H1 (cell line): ENCODE measurements at regions not wholly inside any gene's neighbourhood (a gene's known extent, or its start where the extent isn't known, plus 50 kb on each side); places are given as distances from the start of the nearest gene placed in this dataset.

ENCODE experiments used
- CTCF ChIA-PET: fragments of 300-600 bp; sonication (Branson Sonifier 250); formaldehyde crosslinking; loops from one replicate; lab custom pipeline; 2021; ENCODE audit not compliant: partially characterized antibody; lab: Charles Lee
- POLR2A ChIA-PET: fragments of 300-600 bp; sonication (Branson Sonifier 250); formaldehyde crosslinking; loops from one replicate; lab custom pipeline; 2021; ENCODE audit warnings: inconsistent platforms; ENCODE audit not compliant: partially characterized antibody; lab: Charles Lee
- DNase-seq, 2 experiments: peaks; one replicate each; pipeline versions ENCODE4 v3.0.0 to v3.0.0-alpha.2; 2010 to 2022; ENCODE audit warnings: low spot score in 2 of 2, low read depth in 1 of 2, mixed read lengths in 1 of 2
- FAIRE-seq: peaks from 2 replicates; lab custom pipeline; 2011; peaks lifted over from hg19 to GRCh38; lab: Jason Lieb, UNC
- H2AFZ ChIP-seq: 2 replicates; pipeline ENCODE4 v1.8.1; 2012; ENCODE audit warnings: low read length, inconsistent platforms
- H2AK5ac ChIP-seq: 2 replicates; pipeline ENCODE4 v1.6.1; 2013; ENCODE audit warnings: low read depth, low read length
- H2BK120ac ChIP-seq: replicated peaks from 2 replicates; pipeline ENCODE3; 2013; ENCODE audit warnings: low read depth, low read length, inconsistent platforms
- H2BK12ac ChIP-seq: 2 replicates; pipeline ENCODE4 v1.6.1; 2013; ENCODE audit warnings: low read depth, low read length
- H2BK15ac ChIP-seq: 2 replicates; pipeline ENCODE4 v1.6.1; 2013; ENCODE audit warnings: low read length
- H2BK20ac ChIP-seq: 2 replicates; pipeline ENCODE4 v1.6.1; 2013; ENCODE audit warnings: low read length
- H2BK5ac ChIP-seq: 2 replicates; pipeline ENCODE4 v1.6.1; 2013; ENCODE audit warnings: low read depth, low read length
- H3K14ac ChIP-seq: 2 replicates; pipeline ENCODE4 v1.6.1; 2013; ENCODE audit warnings: inconsistent platforms; ENCODE audit not compliant: insufficient read length
- H3K18ac ChIP-seq: 2 replicates; pipeline ENCODE4 v1.6.1; 2013; ENCODE audit warnings: low read length; ENCODE audit errors: extremely low read depth
- H3K23ac ChIP-seq: 2 replicates; pipeline ENCODE4 v1.6.1; 2013; ENCODE audit warnings: inconsistent platforms; ENCODE audit not compliant: insufficient read length
- H3K23me2 ChIP-seq: 2 replicates; pipeline ENCODE4 v1.6.1; 2013; ENCODE audit warnings: low read depth, low read length
- H3K27ac ChIP-seq: 2 replicates; pipeline ENCODE4 v1.6.1; 2011; ENCODE audit warnings: low read depth, low read length, inconsistent platforms
- H3K27me3 ChIP-seq, 4 experiments: replicated peaks in 1 of 4; 1 replicate in 1 of 4; 2 replicates in 3 of 4; pipeline versions ENCODE4 v1.6.1 to v1.8.1; 2011 to 2013; ENCODE audit warnings: low read length in 3 of 4, mild to moderate bottlenecking in 3 of 4, inconsistent platforms in 2 of 4, mixed read lengths in 2 of 4, moderate library complexity in 1 of 4; ENCODE audit not compliant: control insufficient read depth in 3 of 4, insufficient read depth in 3 of 4; ENCODE audit errors: extremely low read depth in 1 of 4
- H3K36me3 ChIP-seq, 4 experiments: 2 replicates each; pipeline versions ENCODE4 v1.6.1 to v1.8.1; 2011 to 2013; ENCODE audit warnings: mild to moderate bottlenecking in 4 of 4, low read length in 3 of 4, moderate library complexity in 2 of 4, control low read depth in 1 of 4, inconsistent platforms in 1 of 4; ENCODE audit not compliant: insufficient read depth in 4 of 4, control insufficient read depth in 2 of 4
- H3K4ac ChIP-seq: replicated peaks from 2 replicates; pipeline ENCODE3; 2013; ENCODE audit warnings: low read length, low read depth, mixed read lengths, inconsistent platforms; ENCODE audit not compliant: insufficient read length
- H3K4me1 ChIP-seq, 4 experiments: replicated peaks in 1 of 4; 1 replicate in 1 of 4; 2 replicates in 3 of 4; pipeline versions ENCODE4 v1.6.1 to v1.8.1; 2011 to 2013; ENCODE audit warnings: low read length in 3 of 4, inconsistent platforms in 2 of 4, mixed read lengths in 1 of 4; ENCODE audit not compliant: insufficient read depth in 4 of 4, control insufficient read depth in 3 of 4
- H3K4me2 ChIP-seq, 2 experiments: 2 replicates each; pipeline versions ENCODE4 v1.6.1 to v1.8.1; 2011 to 2013; ENCODE audit warnings: low read depth in 2 of 2, low read length in 2 of 2, control low read depth in 1 of 2, inconsistent platforms in 1 of 2, mild to moderate bottlenecking in 1 of 2; ENCODE audit not compliant: insufficient read depth in 1 of 2
- H3K4me3 ChIP-seq, 4 experiments: fragments of 200-600, 300-600 bp in 1 of 4; sonication (generic), shearing (Covaris generic), sonication (Bioruptor Twin) in 1 of 4; 2 replicates each; pipeline versions ENCODE4 v1.5.1 to v1.8.1; 2011 to 2016; ENCODE audit warnings: low read length in 4 of 4, low read depth in 3 of 4, control low read depth in 2 of 4, inconsistent platforms in 2 of 4, mild to moderate bottlenecking in 2 of 4, mixed read lengths in 1 of 4, moderate library complexity in 1 of 4; ENCODE audit not compliant: insufficient read depth in 2 of 4; ENCODE audit errors: extremely low read depth in 1 of 4
- H3K56ac ChIP-seq: replicated peaks from 2 replicates; pipeline ENCODE3; 2013; ENCODE audit warnings: low read depth, mild to moderate bottlenecking, mixed read lengths, low read length, inconsistent platforms; ENCODE audit not compliant: insufficient read length
- H3K79me1 ChIP-seq: 2 replicates; pipeline ENCODE4 v1.6.1; 2013; ENCODE audit warnings: low read depth, low read length, control low read depth
- H3K79me2 ChIP-seq, 2 experiments: 2 replicates each; pipeline versions ENCODE4 v1.6.1 to v1.8.1; 2012 to 2013; ENCODE audit warnings: low read length in 2 of 2, mild to moderate bottlenecking in 2 of 2, inconsistent platforms in 1 of 2; ENCODE audit not compliant: insufficient read depth in 2 of 2, control insufficient read depth in 1 of 2
- H3K9ac ChIP-seq, 4 experiments: replicated peaks in 1 of 4; 1 replicate in 1 of 4; 2 replicates in 3 of 4; pipeline versions ENCODE4 v1.6.1 to v1.8.1; 2011 to 2013; ENCODE audit warnings: low read depth in 3 of 4, low read length in 3 of 4, control low read depth in 2 of 4, mild to moderate bottlenecking in 2 of 4, moderate library complexity in 2 of 4, inconsistent platforms in 1 of 4; ENCODE audit errors: extremely low read depth in 1 of 4
- H3K9me3 ChIP-seq, 2 experiments: 2 replicates each; pipeline versions ENCODE4 v1.6.1 to v1.8.1; 2012 to 2013; ENCODE audit warnings: mild to moderate bottlenecking in 2 of 2, moderate library complexity in 2 of 2, control low read depth in 1 of 2, inconsistent platforms in 1 of 2, low read depth in 1 of 2, low read length in 1 of 2, mixed read lengths in 1 of 2; ENCODE audit not compliant: insufficient read depth in 2 of 2
- H4K20me1 ChIP-seq, 2 experiments: replicated peaks in 1 of 2; 2 replicates each; pipeline versions ENCODE3 to v1.8.1; 2011 to 2013; ENCODE audit warnings: inconsistent platforms in 2 of 2, low read length in 2 of 2, mild to moderate bottlenecking in 1 of 2; ENCODE audit not compliant: insufficient read depth in 2 of 2, control insufficient read depth in 1 of 2
- H4K5ac ChIP-seq: 2 replicates; pipeline ENCODE4 v1.6.1; 2013; ENCODE audit warnings: low read length, low read depth, mixed read lengths, inconsistent platforms; ENCODE audit not compliant: insufficient read length
- H4K8ac ChIP-seq: 2 replicates; pipeline ENCODE4 v1.8.0; 2013; ENCODE audit warnings: mild to moderate bottlenecking, moderate library complexity, low read length, inconsistent platforms; ENCODE audit not compliant: insufficient read depth; ENCODE audit errors: extremely low read depth
- H4K91ac ChIP-seq: replicated peaks from 2 replicates; pipeline ENCODE3; 2013; ENCODE audit warnings: low read length, mixed read lengths, inconsistent platforms; ENCODE audit not compliant: insufficient read length
- BCL11A ChIP-seq, 2 experiments: IDR thresholded peaks; one replicate each; pipeline ENCODE4 v1.6.1; 2011; ENCODE audit warnings: low read depth in 2 of 2, low read length in 2 of 2, mild to moderate bottlenecking in 2 of 2
- CEBPB ChIP-seq: IDR thresholded peaks from 2 replicates; pipeline ENCODE4 v1.6.1; 2012; ENCODE audit warnings: low read depth, low read length
- JUN ChIP-seq: IDR thresholded peaks from 2 replicates; pipeline ENCODE4 v1.6.1; 2011; ENCODE audit warnings: low read depth, mild to moderate bottlenecking, improper control_type of control experiment, low read length
- JUND ChIP-seq: IDR thresholded peaks from 2 replicates; pipeline ENCODE4 v1.6.1; 2011; ENCODE audit warnings: mild to moderate bottlenecking, improper control_type of control experiment, low read length
- NRF1 ChIP-seq: IDR thresholded peaks from 2 replicates; pipeline ENCODE4 v1.6.1; 2011; ENCODE audit warnings: mild to moderate bottlenecking, low read depth, low read length, improper control_type of control experiment
- PHF8 ChIP-seq: fragments of 200-600 bp; sonication (generic); conservative IDR thresholded peaks from 2 replicates; pipeline ENCODE4 v1.7.1; 2012; ENCODE audit warnings: low read depth, mild to moderate bottlenecking, inconsistent platforms, low read length, moderate library complexity
- POLR2AphosphoS5 ChIP-seq: IDR thresholded peaks from 2 replicates; pipeline ENCODE4 v1.6.1; 2011; ENCODE audit warnings: low read depth, low read length
- SUZ12 ChIP-seq: fragments of 200-600 bp; sonication (generic); IDR thresholded peaks from 2 replicates; pipeline ENCODE4 v1.6.1; 2012; ENCODE audit warnings: mild to moderate bottlenecking, inconsistent platforms, low read length, moderate library complexity, mixed read lengths
- WGBS, 2 experiments: shearing (Covaris generic) in 1 of 2; methylation state at CpG; one replicate each; pipeline versions ENCODE4 v1.1.6 to v1.1.7; 2013 to 2015; ENCODE audit warnings: low lambda C conversion rate in 2 of 2, mixed read lengths in 2 of 2, inconsistent platforms in 1 of 2, low coverage in 1 of 2, missing lambda C conversion rate in 1 of 2; ENCODE audit not compliant: insufficient replicate concordance in 2 of 2, insufficient coverage in 1 of 2, insufficient read length in 1 of 2; ENCODE audit errors: extremely low coverage in 1 of 2, missing lambda C conversion rate in 1 of 2; 5-methylcytosine and 5-hydroxymethylcytosine counted together
- TF ChIP-seq, protein P1 (sequence below): IDR thresholded peaks from 2 replicates; pipeline ENCODE4 v1.6.1; 2011; ENCODE audit warnings: low read depth, mild to moderate bottlenecking, low read length; ENCODE audit not compliant: insufficient read depth

DNA sequence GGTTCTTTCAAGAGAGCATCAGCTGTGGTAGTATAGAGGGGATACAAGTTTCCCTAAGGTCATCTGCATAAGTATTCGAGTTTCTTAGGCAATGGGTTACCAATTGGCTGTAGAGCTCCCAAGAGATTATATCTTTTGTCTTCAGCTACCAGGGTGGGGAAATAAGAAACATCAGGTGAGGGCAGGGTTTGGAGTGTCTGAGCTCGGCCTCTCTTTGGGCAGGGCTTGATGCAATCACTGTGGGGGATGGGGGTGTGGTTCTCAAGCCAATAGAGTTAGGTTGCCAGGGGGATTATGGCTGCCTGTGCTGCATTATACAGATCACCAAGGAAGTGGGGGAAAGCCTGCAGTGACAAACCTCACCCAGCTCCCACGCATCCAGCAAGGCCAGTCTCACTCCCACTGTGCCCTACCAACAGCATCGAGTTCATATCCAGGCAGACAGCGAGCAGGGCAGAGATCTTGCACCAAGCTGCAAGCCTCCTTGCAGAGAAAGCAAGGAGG lies 172.1 kb upstream of the MAGEE2 start:
- Histone ChIP-seq H2AFZ (no peak overlapping the region; the same call in 1 of the 2 replicates), H3K9me3 (no peaks in the 10 kb centered on the region), H4K91ac (no peak overlapping the region), H3K4me2 (no peak overlapping the region), H3K79me2 (no peaks in the 10 kb centered on the region), H3K36me3 (no peaks in the 10 kb centered on the region), H3K27me3 (no peaks in the 10 kb centered on the region), H2BK12ac (no peak overlapping the region), H3K27ac (no peak overlapping the region), H4K20me1 (no peaks in the 10 kb centered on the region), H3K4ac (no peak overlapping the region), H3K9ac (no peak overlapping the region), H3K79me1 (no peaks in the 10 kb centered on the region), H2BK5ac (no peak overlapping the region), H3K23me2 (no peaks in the 10 kb centered on the region), H3K23ac (no peak overlapping the region), H3K4me3 (no peak overlapping the region), H2BK20ac (no peak overlapping the region), H2AK5ac (no peak overlapping the region), H2BK120ac (no peak overlapping the region), H3K56ac (no peak overlapping the region), H3K4me1 (0 out of 7 replicates have a peak, but pooled peaks cover 0 to 2% (median 0%) of the 10 kb centered on the region in 4 experiments), H3K14ac (no peak overlapping the region), H4K8ac (no peak overlapping the region), H2BK15ac (no peak overlapping the region), H3K18ac (no peak overlapping the region), H4K5ac (no peak overlapping the region)
- DNase-seq (no peak), FAIRE-seq (no peak)
- ChIA-PET POLR2A (no interaction called here), CTCF (no interaction called here)
- no peak for TF ChIP-seq POLR2AphosphoS5
- TF ChIP-seq PHF8: no peak
- TF ChIP-seq CEBPB: no peak
- no peak for TF ChIP-seq BCL11A (IDR thresholded peaks at IDR 0.05; ENCODE audit: low read depth in 2 of 2, low read length in 2 of 2)
- no peak for TF ChIP-seq NRF1
- TF ChIP-seq, protein P1, sequence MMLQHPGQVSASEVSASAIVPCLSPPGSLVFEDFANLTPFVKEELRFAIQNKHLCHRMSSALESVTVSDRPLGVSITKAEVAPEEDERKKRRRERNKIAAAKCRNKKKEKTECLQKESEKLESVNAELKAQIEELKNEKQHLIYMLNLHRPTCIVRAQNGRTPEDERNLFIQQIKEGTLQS: no peak
- no peak for TF ChIP-seq JUN
- TF ChIP-seq SUZ12: no peak
- no peak for TF ChIP-seq JUND
- 87% methylated on average over 5 of the region's 5 CpGs; no CpG with 5 or more reads in 1 of the 2 experiments for WGBS, 2 experiments
